Sigmoid colon (tissue), 4 donors: ENCODE measurements at regions not wholly inside any gene's neighbourhood (a gene's known extent, or its start where the extent isn't known, plus 50 kb on each side); places are given as distances from the start of the nearest gene placed in this dataset.

Source experiments
- EP300 ChIP-seq, 4 donors: sonication (generic); formaldehyde crosslinking; IDR thresholded peaks; one replicate each; pipeline ENCODE4 v1.6.1; 2017; ENCODE audit warnings: antibody characterized with exemption in 4 of 4
- POLR2A ChIP-seq, 2 donors: fragments of 450-650 bp; IDR thresholded peaks; one replicate each; pipeline ENCODE4 v1.6.1; 2016; ENCODE audit warnings: antibody characterized with exemption in 2 of 2, mild to moderate bottlenecking in 2 of 2, moderate library complexity in 2 of 2
- POLR2AphosphoS5 ChIP-seq, 4 donors: sonication (generic); formaldehyde crosslinking; IDR thresholded peaks; one replicate each; pipeline ENCODE4 v1.6.1; 2017; ENCODE audit warnings: antibody characterized with exemption in 4 of 4
- TF ChIP-seq, protein P1 (sequence below), 4 experiments: fragments of 450-650 bp in 3 of 4; fragments of 200-600 bp in 1 of 4; IDR thresholded peaks; one replicate each; pipeline ENCODE4 v1.5.1; 2016 to 2019; ENCODE audit warnings: antibody characterized with exemption in 4 of 4, mild to moderate bottlenecking in 3 of 4, moderate library complexity in 2 of 4

DNA sequence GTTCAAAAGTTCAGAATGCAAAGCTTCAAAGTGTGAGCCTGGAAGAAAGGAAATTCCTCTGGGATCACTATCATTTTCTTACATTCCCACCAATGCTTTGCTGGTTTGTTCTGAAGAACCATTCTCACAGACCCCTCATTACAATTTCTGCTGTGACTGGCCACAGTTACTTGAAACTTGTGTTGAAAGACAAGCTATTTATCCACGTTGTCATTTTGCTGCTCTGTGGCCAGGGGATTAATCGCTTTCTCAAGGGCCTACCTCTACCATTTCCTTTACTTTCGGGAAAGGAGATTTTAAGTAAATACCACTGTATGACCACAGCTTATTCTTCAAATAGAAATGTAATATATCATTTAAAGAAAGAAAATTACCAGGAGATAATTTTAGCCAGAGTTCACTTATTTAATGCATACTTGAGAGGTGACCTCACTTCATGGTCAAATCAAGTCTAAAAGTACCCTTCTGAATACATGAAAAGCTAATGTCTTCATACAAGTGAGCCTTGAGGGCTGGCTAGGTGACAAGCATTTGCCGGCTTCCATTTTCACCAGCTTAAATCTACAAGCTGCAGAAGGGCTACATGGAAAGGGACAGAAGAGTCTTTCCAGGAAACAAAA lies 69.8 kb upstream of the ROBO2 start:
- TF ChIP-seq, protein P1, sequence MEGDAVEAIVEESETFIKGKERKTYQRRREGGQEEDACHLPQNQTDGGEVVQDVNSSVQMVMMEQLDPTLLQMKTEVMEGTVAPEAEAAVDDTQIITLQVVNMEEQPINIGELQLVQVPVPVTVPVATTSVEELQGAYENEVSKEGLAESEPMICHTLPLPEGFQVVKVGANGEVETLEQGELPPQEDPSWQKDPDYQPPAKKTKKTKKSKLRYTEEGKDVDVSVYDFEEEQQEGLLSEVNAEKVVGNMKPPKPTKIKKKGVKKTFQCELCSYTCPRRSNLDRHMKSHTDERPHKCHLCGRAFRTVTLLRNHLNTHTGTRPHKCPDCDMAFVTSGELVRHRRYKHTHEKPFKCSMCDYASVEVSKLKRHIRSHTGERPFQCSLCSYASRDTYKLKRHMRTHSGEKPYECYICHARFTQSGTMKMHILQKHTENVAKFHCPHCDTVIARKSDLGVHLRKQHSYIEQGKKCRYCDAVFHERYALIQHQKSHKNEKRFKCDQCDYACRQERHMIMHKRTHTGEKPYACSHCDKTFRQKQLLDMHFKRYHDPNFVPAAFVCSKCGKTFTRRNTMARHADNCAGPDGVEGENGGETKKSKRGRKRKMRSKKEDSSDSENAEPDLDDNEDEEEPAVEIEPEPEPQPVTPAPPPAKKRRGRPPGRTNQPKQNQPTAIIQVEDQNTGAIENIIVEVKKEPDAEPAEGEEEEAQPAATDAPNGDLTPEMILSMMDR (IDR thresholded peaks at IDR 0.05), result no peak
- TF ChIP-seq POLR2AphosphoS5 (IDR thresholded peaks at IDR 0.05) (no peak), POLR2A (IDR thresholded peaks at IDR 0.05) (no peak), EP300 (IDR thresholded peaks at IDR 0.05) (no peak)
